Keratinocyte (primary cell): ENCODE measurements at regions not wholly inside any gene's neighbourhood (a gene's known extent, or its start where the extent isn't known, plus 50 kb on each side); places are given as distances from the start of the nearest gene placed in this dataset.

Source experiments
- DNase-seq: peaks from one replicate; pipeline ENCODE4 v3.0.0-alpha.2; 2011; ENCODE audit warnings: low read depth, missing footprints, low spot score
- FAIRE-seq: peaks from 2 replicates; lab custom pipeline; 2011; peaks lifted over from hg19 to GRCh38; lab: Jason Lieb, UNC
- H2AFZ ChIP-seq: 2 replicates; pipeline ENCODE4 v1.6.0; 2012; ENCODE audit warnings: low read length, control low read depth, inconsistent platforms; ENCODE audit not compliant: control insufficient read depth
- H3K27ac ChIP-seq: 2 replicates; pipeline ENCODE4 v1.5.1; 2011; ENCODE audit warnings: low read length; ENCODE audit not compliant: control insufficient read depth, insufficient read depth
- H3K27me3 ChIP-seq: 3 replicates; pipeline ENCODE4 v1.6.0; 2011; ENCODE audit warnings: low read length; ENCODE audit not compliant: control insufficient read depth, insufficient read depth; ENCODE audit errors: extremely low read depth
- H3K36me3 ChIP-seq, 2 experiments: 2 replicates in 1 of 2; 3 replicates in 1 of 2; pipeline ENCODE4 v1.5.1; 2011; ENCODE audit warnings: low read length in 2 of 2, mild to moderate bottlenecking in 1 of 2; ENCODE audit not compliant: control insufficient read depth in 2 of 2, insufficient read depth in 2 of 2; ENCODE audit errors: extremely low read depth in 1 of 2
- H3K4me1 ChIP-seq: 3 replicates; pipeline ENCODE4 v1.5.1; 2011; ENCODE audit warnings: low read length; ENCODE audit not compliant: control insufficient read depth, insufficient read depth; ENCODE audit errors: extremely low read depth
- H3K4me2 ChIP-seq: 3 replicates; pipeline ENCODE4 v1.6.0; 2011; ENCODE audit warnings: low read depth, low read length; ENCODE audit not compliant: control insufficient read depth, insufficient read depth; ENCODE audit errors: extremely low read depth
- H3K4me3 ChIP-seq, 3 experiments: fragments of 200-600 bp in 1 of 3; sonication (generic) in 1 of 3; 2 replicates in 2 of 3; 3 replicates in 1 of 3; pipeline ENCODE4 v1.5.1; 2011 to 2016; ENCODE audit warnings: low read length in 3 of 3, mild to moderate bottlenecking in 3 of 3, control low read depth in 2 of 3, inconsistent platforms in 1 of 3, low read depth in 1 of 3, mixed read lengths in 1 of 3, mixed run types in 1 of 3, moderate library complexity in 1 of 3; ENCODE audit not compliant: control insufficient read depth in 2 of 3, insufficient read depth in 2 of 3; ENCODE audit errors: extremely low read depth in 1 of 3
- H3K79me2 ChIP-seq: 2 replicates; pipeline ENCODE4 v1.6.0; 2012; ENCODE audit warnings: low read length; ENCODE audit not compliant: control insufficient read depth, insufficient read depth
- H3K9ac ChIP-seq: 3 replicates; pipeline ENCODE4 v1.6.0; 2011; ENCODE audit warnings: low read length; ENCODE audit not compliant: control insufficient read depth, insufficient read depth; ENCODE audit errors: extremely low read depth
- H3K9me1 ChIP-seq: 3 replicates; pipeline ENCODE4 v1.6.0; 2011; ENCODE audit warnings: low read length; ENCODE audit not compliant: control insufficient read depth, insufficient read depth; ENCODE audit errors: extremely low read depth
- H3K9me3 ChIP-seq: 2 replicates; pipeline ENCODE4 v1.5.1; 2012; ENCODE audit warnings: low read depth, low read length; ENCODE audit not compliant: control insufficient read depth
- H4K20me1 ChIP-seq: 3 replicates; pipeline ENCODE4 v1.6.0; 2011; ENCODE audit warnings: low read length; ENCODE audit not compliant: control insufficient read depth, insufficient read depth; ENCODE audit errors: extremely low read depth
- EZH2 ChIP-seq: IDR thresholded peaks from one replicate; pipeline ENCODE4 v1.6.1; 2012; ENCODE audit warnings: inconsistent platforms, mild to moderate bottlenecking, low read length, moderate library complexity
- dilution Hi-C: fragments of 300-500 bp; cut with MboI; formaldehyde crosslinking; loops from one replicate; pipeline ENCODE4 v1.7.0; 2020; ENCODE audit warnings: low sequenced_read_pairs; ENCODE audit not compliant: extremely low pct_ligation_motif_present
- TF ChIP-seq, protein P1 (sequence below), 3 experiments: IDR thresholded peaks in 1 of 3; conservative IDR thresholded peaks in 1 of 3; optimal IDR thresholded peaks in 1 of 3; 2 replicates in 2 of 3; 3 replicates in 1 of 3; pipeline versions ENCODE3 to v1.5.1; 2011; ENCODE audit warnings: low read length in 3 of 3, mild to moderate bottlenecking in 3 of 3, moderate library complexity in 2 of 3, control low read depth in 1 of 3, inconsistent platforms in 1 of 3; ENCODE audit not compliant: insufficient read depth in 2 of 3; ENCODE audit errors: extremely low read depth in 1 of 3

DNA sequence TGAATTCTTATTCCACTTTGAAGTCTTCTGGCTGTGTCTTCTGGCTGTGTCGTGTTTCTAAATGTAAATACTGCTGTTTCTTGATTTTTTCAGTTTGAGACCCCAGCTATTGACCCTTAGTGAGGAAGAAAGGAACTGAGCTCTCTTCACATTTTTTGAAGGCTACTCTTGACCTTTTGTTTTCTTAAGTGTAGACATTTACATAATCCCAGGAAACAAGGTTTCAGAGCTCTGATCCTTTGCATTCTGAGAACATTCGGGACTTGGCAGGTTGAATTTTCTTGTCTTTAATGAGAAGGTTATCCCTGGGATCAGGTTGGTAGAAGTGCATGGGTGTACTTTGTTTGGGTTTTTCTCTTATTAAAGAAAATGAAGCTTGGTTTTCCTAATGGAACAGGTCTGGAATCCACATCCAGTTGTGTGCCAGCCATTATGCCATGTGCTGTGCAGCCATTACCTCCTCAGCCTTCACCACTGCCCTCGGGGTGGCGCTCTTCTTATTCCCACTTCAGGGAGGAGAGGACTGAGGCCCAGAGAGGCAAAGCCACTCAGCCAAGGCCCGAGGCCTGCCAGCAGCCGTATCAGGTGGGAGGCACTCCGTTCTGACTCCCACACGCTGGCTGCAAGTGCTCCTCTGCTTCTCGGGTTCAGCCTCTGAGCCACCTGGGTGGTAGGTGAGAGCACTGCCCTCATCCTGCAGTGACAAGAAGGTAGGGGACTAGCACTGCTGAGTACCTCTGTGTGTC is 120.9 kb downstream of the BEGAIN start:
- no peaks in the 10 kb centered on the region for H3K9me1 ChIP-seq
- dilution Hi-C loops = no loop called here
- H3K36me3 ChIP-seq = no peaks in the 10 kb centered on the region
- no peaks in the 10 kb centered on the region for H3K9me3 ChIP-seq
- no peaks in the 10 kb centered on the region for H4K20me1 ChIP-seq
- no peak for FAIRE-seq
- no peaks in the 10 kb centered on the region for H3K79me2 ChIP-seq
- no peak overlapping the region for H3K9ac ChIP-seq
- no peak overlapping the region for H3K4me2 ChIP-seq
- H3K4me3 ChIP-seq = no peak overlapping the region
- no peaks in the 10 kb centered on the region for H3K27me3 ChIP-seq
- DNase-seq = no peak
- no peak overlapping the region for H3K27ac ChIP-seq
- H2AFZ ChIP-seq = no peak overlapping the region
- no peak for TF ChIP-seq EZH2
- TF ChIP-seq, protein P1, sequence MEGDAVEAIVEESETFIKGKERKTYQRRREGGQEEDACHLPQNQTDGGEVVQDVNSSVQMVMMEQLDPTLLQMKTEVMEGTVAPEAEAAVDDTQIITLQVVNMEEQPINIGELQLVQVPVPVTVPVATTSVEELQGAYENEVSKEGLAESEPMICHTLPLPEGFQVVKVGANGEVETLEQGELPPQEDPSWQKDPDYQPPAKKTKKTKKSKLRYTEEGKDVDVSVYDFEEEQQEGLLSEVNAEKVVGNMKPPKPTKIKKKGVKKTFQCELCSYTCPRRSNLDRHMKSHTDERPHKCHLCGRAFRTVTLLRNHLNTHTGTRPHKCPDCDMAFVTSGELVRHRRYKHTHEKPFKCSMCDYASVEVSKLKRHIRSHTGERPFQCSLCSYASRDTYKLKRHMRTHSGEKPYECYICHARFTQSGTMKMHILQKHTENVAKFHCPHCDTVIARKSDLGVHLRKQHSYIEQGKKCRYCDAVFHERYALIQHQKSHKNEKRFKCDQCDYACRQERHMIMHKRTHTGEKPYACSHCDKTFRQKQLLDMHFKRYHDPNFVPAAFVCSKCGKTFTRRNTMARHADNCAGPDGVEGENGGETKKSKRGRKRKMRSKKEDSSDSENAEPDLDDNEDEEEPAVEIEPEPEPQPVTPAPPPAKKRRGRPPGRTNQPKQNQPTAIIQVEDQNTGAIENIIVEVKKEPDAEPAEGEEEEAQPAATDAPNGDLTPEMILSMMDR (optimal IDR thresholded peaks at IDR 0.05 in 1 of 3, IDR thresholded peaks at IDR 0.05 in 1 of 3, conservative IDR thresholded peaks at IDR 0.05 in 1 of 3; ENCODE audit: extremely low read depth in 1 of 3, insufficient read depth in 2 of 3, low read length in 3 of 3) = no peak
- no peaks in the 10 kb centered on the region for H3K4me1 ChIP-seq

DNA sequence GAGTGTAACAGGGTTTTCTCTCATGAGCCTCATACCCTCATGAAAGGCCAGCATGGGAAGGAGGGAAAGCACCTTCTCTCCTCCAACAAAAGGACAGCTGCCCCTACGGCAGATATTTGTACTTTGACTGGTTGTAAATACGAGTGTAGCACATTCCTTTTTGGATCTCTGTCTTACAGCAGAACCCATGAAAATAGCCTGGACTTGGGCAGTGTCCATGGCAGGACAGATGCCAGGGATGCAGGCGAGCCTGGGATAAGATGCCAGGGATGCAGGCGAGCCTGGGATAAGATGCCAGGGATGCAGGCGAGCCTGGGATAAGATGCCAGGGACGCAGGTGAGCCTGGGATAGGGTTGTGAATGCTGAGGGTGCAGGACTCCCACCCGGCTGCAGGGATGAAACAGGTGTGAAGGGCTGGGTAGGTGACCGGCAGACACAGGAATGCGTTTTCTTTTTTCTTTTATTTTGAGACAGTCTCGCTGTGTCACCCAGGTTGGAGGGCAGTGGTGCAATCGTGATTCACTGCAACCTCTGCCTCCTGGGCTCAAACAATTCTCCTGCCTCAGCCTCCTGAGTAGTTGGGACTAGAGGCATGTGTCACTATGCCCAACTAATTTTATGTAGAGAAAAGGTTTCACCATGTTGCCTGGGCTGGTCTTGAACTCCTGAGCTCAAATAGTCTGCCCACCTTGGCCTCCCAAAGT is 120.0 kb downstream of the BEGAIN start:
- Histone ChIP-seq H3K79me2 (no peaks in the 10 kb centered on the region), H4K20me1 (no peaks in the 10 kb centered on the region), H2AFZ (no peak overlapping the region), H3K9me3 (no peaks in the 10 kb centered on the region), H3K4me3 (no peak overlapping the region), H3K4me2 (no peak overlapping the region), H3K9me1 (no peaks in the 10 kb centered on the region), H3K36me3 (no peaks in the 10 kb centered on the region), H3K27ac (no peak overlapping the region), H3K9ac (no peak overlapping the region), H3K4me1 (no peaks in the 10 kb centered on the region), H3K27me3 (no peaks in the 10 kb centered on the region)
- TF ChIP-seq, protein P1 (optimal IDR thresholded peaks at IDR 0.05 in 1 of 3, IDR thresholded peaks at IDR 0.05 in 1 of 3, conservative IDR thresholded peaks at IDR 0.05 in 1 of 3; ENCODE audit: extremely low read depth in 1 of 3, insufficient read depth in 2 of 3, low read length in 3 of 3) = no peak
- TF ChIP-seq EZH2 = no peak
- DNase-seq = no peak
- no peak for FAIRE-seq
- dilution Hi-C loops = no loop called here
